ENCODE measurements at regions not wholly inside any gene's neighbourhood (a gene's known extent, or its start where the extent isn't known, plus 50 kb on each side); places are given as distances from the start of the nearest gene placed in this dataset.

DNA sequence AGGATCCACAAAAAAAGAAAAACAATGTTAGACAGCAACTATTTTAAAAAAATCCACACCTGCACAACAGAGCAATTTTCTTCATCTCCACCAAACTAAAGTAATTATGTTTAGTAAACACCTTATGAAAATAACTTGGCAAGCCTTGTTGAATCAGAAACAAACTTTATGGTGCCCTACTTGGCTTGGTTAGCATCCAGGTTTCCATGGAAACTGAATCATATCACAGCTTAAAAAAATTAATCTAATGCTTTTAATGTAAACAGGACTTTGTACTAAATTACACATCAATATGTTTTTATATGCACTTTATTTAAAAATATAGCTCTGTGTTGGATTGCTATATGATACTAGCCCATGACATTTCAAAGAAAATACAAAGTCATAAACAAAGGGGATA lies 1882.4 kb downstream of the SUCLG1 start:
- H3F3A ChIP-seq (ENCODE audit: insufficient read depth, low read length) = no peaks in the 10 kb centered on the region
- H3K27me3 ChIP-seq (ENCODE audit: insufficient read depth, low read length) = no peaks in the 10 kb centered on the region
- no peak for TF ChIP-seq EZH2 (IDR thresholded peaks at IDR 0.05; ENCODE audit: borderline replicate concordance, low read length)
- TF ChIP-seq, protein P1, sequence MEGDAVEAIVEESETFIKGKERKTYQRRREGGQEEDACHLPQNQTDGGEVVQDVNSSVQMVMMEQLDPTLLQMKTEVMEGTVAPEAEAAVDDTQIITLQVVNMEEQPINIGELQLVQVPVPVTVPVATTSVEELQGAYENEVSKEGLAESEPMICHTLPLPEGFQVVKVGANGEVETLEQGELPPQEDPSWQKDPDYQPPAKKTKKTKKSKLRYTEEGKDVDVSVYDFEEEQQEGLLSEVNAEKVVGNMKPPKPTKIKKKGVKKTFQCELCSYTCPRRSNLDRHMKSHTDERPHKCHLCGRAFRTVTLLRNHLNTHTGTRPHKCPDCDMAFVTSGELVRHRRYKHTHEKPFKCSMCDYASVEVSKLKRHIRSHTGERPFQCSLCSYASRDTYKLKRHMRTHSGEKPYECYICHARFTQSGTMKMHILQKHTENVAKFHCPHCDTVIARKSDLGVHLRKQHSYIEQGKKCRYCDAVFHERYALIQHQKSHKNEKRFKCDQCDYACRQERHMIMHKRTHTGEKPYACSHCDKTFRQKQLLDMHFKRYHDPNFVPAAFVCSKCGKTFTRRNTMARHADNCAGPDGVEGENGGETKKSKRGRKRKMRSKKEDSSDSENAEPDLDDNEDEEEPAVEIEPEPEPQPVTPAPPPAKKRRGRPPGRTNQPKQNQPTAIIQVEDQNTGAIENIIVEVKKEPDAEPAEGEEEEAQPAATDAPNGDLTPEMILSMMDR (IDR thresholded peaks at IDR 0.05; ENCODE audit: low read length) = no peak
- no peaks in the 10 kb centered on the region for H3K79me2 ChIP-seq (ENCODE audit: insufficient read depth, low read length)
- no peak overlapping the region for H2AFZ ChIP-seq (ENCODE audit: low read length)
- H3K4me1 ChIP-seq (ENCODE audit: insufficient read depth, low read length, severe bottlenecking) = no peaks in the 10 kb centered on the region
- no peaks in the 10 kb centered on the region for H3K9me3 ChIP-seq (ENCODE audit: low read length)
- H3K36me3 ChIP-seq (ENCODE audit: insufficient read depth, low read length) = no peaks in the 10 kb centered on the region
- no peak overlapping the region for H3K27ac ChIP-seq (ENCODE audit: low read depth, low read length, poor library complexity, severe bottlenecking)
- no peaks in the 10 kb centered on the region for H3K9me2 ChIP-seq (ENCODE audit: low read depth, low read length)
- no peak overlapping the region for H3K4me3 ChIP-seq (ENCODE audit: low read depth, low read length, poor library complexity, severe bottlenecking)
- no peaks in the 10 kb centered on the region for H4K20me1 ChIP-seq (ENCODE audit: insufficient read depth, low read length)
- no peak overlapping the region for H3K9ac ChIP-seq (ENCODE audit: low read length)
- no peak overlapping the region for H3K4me2 ChIP-seq (ENCODE audit: low read length)

DNA sequence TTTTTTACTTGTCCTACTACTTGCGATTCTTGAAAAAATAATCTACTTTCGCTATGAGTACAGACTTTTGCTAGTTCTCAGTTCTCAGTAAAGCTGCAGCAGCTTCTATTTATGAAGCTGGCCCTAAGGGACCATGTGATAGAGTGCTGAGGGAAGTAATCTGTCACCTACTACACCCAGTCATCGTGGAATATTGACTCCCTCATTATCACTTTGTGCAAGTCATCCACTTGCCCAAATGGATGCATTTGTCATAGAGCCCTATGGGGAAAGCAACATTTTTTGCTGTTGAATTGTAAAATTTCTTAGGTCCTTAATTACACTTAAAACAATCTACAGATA lies 1919.8 kb downstream of the SUCLG1 start:
- TF ChIP-seq EZH2 (IDR thresholded peaks at IDR 0.05; ENCODE audit: borderline replicate concordance, low read length) = no peak
- TF ChIP-seq, protein P1 (IDR thresholded peaks at IDR 0.05; ENCODE audit: low read length) = no peak
- Histone ChIP-seq H2AFZ (ENCODE audit: low read length) (no peak overlapping the region), H3K4me3 (ENCODE audit: low read depth, low read length, poor library complexity, severe bottlenecking) (no peak overlapping the region), H3K9me3 (ENCODE audit: low read length) (no peaks in the 10 kb centered on the region), H3K9ac (ENCODE audit: low read length) (no peak overlapping the region), H3K4me2 (ENCODE audit: low read length) (no peak overlapping the region), H3F3A (ENCODE audit: insufficient read depth, low read length) (no peaks in the 10 kb centered on the region), H4K20me1 (ENCODE audit: insufficient read depth, low read length) (no peaks in the 10 kb centered on the region), H3K4me1 (ENCODE audit: insufficient read depth, low read length, severe bottlenecking) (no peaks in the 10 kb centered on the region), H3K79me2 (ENCODE audit: insufficient read depth, low read length) (no peaks in the 10 kb centered on the region), H3K36me3 (ENCODE audit: insufficient read depth, low read length) (no peaks in the 10 kb centered on the region), H3K27me3 (ENCODE audit: insufficient read depth, low read length) (no peaks in the 10 kb centered on the region), H3K27ac (ENCODE audit: low read depth, low read length, poor library complexity, severe bottlenecking) (no peak overlapping the region), H3K9me2 (ENCODE audit: low read depth, low read length) (no peaks in the 10 kb centered on the region)

DNA sequence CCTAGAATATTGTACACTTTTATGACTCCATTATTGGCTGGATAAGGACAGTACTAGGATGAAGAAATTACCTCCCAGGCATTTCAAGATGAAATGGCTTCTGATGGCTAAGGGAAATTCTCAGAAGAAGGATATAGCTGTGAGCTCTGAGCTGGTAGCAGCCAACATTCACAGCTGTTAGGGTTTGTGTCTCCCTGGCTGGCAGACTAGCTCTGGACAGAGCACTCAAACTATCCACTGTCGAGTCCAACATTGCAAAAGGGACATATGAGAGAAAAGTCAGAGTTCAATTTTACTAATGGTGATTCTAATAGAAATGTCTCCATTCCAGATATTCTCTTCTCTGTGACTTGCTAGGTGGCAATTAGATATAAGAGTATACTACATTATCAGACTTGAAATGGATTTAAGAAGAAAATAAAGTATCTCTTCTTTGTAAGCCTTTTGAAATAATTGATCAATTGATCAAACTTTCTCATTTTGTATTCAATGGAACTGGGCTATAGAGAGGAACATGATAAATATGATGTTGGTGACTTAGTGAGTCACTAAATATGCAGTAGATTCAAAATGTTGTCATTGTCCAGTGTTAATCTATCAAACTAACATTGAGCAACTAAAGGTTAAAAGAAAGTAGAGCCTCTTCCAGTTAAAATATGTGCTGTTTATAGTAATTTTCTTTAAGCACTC lies 1920.3 kb downstream of the SUCLG1 start:
- H3K27me3 ChIP-seq (ENCODE audit: insufficient read depth, low read length) = no peaks in the 10 kb centered on the region
- no peaks in the 10 kb centered on the region for H3K4me1 ChIP-seq (ENCODE audit: insufficient read depth, low read length, severe bottlenecking)
- H3K9me3 ChIP-seq (ENCODE audit: low read length) = no peaks in the 10 kb centered on the region
- no peak overlapping the region for H3K4me3 ChIP-seq (ENCODE audit: low read depth, low read length, poor library complexity, severe bottlenecking)
- no peaks in the 10 kb centered on the region for H3K36me3 ChIP-seq (ENCODE audit: insufficient read depth, low read length)
- no peaks in the 10 kb centered on the region for H4K20me1 ChIP-seq (ENCODE audit: insufficient read depth, low read length)
- no peak overlapping the region for H2AFZ ChIP-seq (ENCODE audit: low read length)
- H3K9me2 ChIP-seq (ENCODE audit: low read depth, low read length) = no peaks in the 10 kb centered on the region
- no peak for TF ChIP-seq EZH2 (IDR thresholded peaks at IDR 0.05; ENCODE audit: borderline replicate concordance, low read length)
- TF ChIP-seq, protein P1 (IDR thresholded peaks at IDR 0.05; ENCODE audit: low read length) = no peak
- no peak overlapping the region for H3K27ac ChIP-seq (ENCODE audit: low read depth, low read length, poor library complexity, severe bottlenecking)
- no peaks in the 10 kb centered on the region for H3K79me2 ChIP-seq (ENCODE audit: insufficient read depth, low read length)
- no peak overlapping the region for H3K9ac ChIP-seq (ENCODE audit: low read length)
- H3F3A ChIP-seq (ENCODE audit: insufficient read depth, low read length) = no peaks in the 10 kb centered on the region
- H3K4me2 ChIP-seq (ENCODE audit: low read length) = no peak overlapping the region
